ENCODE measurements at regions not wholly inside any gene's neighbourhood (a gene's known extent, or its start where the extent isn't known, plus 50 kb on each side); places are given as distances from the start of the nearest gene placed in this dataset.

DNA sequence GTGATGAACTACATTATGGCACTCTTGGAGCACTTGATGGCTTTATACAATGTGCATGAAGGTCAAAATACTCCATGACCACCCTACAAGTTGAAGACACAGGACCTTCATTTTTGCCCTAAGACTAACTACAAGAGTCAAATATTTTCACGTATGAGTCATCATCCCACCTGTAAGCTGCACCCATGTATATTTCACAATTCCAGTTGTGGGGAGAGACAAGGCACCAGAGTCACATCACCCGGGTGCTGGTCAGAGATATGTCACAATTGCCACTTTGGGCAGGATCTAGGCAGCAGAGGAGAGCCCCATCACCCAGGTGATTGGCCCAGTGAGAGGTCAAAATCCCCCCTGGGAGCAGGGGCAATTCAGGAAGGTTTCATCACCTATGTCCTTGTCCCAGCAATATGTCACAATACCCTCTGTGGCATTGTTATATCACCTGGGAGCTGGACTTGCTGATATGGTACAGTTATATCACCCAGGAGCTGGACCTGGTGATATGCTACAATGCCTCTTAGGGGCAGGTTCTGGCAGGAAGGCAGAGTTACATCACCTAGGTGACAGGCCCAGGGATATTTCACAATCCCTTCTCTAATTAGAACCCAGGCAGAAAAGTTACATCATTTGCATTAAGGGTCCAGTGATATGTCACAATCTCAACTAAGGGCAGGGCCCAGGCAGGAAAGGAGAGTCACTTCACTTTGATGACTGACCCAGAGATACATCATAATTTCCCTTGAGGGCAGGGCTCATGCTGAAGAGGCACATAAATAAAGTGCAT, 1839.2 kb downstream of the TP53TG3F start:
- no peak for TF ChIP-seq EZH2 (IDR thresholded peaks at IDR 0.05)
- TF ChIP-seq POLR2AphosphoS5 (IDR thresholded peaks at IDR 0.05; ENCODE audit: borderline replicate concordance, low read depth, low read length) = no peak
